ENCODE measurements at regions not wholly inside any gene's neighbourhood (a gene's known extent, or its start where the extent isn't known, plus 50 kb on each side); places are given as distances from the start of the nearest gene placed in this dataset.

DNA sequence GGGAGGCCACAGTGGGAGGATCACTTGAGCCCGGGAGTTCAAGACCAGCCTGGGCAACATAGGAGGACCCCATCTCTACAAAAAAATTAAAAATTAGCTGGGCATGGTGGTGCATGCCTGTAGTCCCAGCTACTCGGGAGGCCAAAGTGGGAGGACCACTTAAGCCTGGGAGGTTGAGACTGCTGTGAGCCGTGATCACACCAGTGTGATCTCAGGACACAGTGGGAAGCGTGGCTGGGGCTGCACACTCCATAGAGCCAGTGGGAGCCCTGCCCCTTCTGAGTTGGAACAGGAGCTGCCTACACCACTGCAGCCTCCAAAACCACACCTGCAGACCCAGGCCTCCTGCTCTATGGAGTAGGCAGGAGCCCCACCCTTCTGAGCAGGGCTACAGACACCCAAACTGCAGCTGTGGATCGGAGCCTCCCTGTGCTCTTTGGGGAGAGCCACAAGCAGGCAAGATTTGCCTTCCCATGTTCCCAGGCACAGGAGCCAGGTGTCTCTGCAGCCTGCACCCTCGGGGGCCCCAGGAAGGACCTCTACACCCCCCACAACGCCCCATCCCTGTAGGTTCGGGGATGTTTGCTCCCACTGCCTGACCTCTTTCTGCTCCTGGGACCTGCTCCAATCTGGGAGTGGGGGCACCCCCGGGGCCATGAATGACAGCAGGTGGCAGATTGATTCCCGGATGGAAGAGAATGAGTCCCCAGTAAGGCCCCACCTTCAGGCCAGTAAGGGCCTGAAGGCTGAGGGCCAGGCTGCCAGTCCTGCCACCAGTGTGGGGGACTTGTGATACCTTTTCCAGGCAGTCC lies 245.4 kb downstream of the BUD13 start:
- no peak for DNase-seq

GRCh38 chr11:116525961-116526495 lies 246.8 kb downstream of the BUD13 start:
- DNase-seq = no peak

- no peak for DNase-seq
Observed at GRCh38 chr11:116519499-116519898, 253.3 kb downstream of the BUD13 start.

DNA sequence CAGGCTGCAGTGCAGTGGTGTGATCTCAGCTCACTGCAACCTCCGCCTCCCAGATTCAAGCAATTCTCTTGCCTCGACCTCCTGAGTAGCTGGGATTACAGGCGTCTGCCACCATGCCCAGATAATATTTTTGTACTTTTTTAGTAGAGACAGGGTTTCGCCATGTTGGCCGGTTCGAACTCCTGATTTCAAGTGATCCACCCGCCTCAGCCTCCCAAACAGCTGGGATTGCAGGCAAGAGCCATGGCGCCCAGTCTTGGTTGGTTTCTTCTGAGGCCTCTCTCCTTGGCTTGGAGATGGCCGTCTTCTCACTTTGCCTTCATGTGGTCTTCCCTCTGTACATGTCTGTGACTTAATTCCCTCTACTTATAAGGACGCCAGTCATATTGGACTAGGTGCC lies 254.6 kb downstream of the BUD13 start:
- no peak for DNase-seq

DNA sequence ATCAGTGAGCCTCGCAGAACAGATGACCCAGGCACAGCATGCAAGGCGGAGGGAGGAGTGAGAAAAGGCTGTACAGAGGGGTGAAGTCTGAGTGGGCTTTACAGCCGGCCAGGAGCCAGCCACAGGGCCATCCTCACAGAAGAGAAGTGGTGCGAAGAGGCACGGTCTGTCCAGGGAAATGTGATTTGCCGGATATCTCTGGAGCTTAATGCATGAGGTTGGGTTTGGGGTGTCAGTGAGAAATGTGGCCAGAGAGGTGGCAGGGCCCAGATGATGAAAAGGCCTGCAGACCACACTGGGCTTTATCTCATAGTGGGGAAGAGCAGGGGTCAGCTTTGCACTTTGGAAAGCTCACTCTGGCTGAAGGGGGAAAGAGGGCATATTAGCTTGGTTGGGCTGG lies 255.2 kb downstream of the BUD13 start:
- no peak for DNase-seq

DNA sequence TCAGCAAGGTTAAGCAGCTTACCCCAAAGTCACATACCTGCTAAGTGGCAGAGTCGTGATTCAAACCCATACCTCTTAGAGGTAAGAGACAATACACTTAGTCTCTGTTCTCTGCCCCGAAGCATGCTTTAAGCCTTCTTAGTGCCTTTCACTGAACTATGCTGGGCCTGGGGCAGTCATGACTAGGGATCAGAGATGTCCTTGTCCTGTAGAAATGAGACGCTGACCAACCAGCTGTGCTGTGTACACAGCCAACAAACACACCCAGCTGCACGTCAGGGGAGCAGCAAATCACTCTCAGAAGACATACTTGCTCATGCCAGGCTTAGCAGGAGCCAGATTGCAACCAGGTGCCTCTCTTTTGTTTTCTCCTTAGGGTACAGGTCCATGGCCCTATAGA lies 255.7 kb downstream of the BUD13 start:
- no peak for DNase-seq

DNA sequence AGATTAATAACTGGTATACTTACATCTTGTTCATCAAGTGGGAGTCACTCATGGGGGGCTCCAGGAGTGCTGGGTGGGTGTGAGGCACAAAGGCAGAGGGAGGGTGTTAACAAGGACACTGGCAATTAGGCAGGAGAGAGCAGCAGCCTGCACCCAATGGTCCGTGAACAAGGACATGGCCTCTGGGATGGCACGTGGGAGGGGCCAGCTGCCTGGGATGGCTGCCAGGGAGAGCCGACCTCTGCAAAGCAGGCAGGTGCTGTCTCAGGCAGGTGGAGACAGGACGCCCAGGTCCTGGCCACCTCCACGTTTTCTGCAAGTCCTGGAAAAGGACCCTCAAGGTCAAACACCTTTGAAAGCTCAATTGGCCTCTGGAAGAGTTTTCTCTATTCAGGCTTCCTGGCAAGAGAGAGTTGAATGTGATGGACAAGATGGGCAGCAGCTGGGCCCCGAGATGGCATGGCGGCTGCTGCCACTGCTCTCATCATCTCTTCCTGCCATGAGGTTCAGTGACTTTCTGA lies 257.1 kb downstream of the BUD13 start:
- DNase-seq = no peak

DNA sequence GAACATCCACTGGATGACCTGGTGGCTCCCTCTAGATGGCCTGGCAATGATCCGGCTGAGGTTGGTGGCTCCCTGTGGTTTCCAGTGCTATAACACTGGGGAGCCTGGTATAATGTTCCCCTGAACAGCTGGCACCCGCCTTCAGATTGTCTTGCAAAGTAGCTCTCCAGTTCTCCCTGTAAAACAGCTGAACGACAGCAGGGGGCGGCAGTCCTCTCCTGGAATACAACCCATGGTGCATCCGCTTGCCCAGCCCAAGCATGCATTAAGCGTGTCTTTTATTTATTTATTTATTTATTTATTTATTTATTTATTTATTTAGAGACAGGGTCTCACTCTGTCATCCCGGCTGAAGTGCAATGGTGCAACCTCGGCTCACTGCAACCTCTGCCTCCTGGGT lies 258.9 kb downstream of the BUD13 start:
- DNase-seq = no peak

GRCh38 chr11:116513278-116513823 lies 259.4 kb downstream of the BUD13 start:
- DNase-seq = no peak

- DNase-seq = no peak
Observed at GRCh38 chr11:116512841-116513240, 259.9 kb downstream of the BUD13 start.

DNA sequence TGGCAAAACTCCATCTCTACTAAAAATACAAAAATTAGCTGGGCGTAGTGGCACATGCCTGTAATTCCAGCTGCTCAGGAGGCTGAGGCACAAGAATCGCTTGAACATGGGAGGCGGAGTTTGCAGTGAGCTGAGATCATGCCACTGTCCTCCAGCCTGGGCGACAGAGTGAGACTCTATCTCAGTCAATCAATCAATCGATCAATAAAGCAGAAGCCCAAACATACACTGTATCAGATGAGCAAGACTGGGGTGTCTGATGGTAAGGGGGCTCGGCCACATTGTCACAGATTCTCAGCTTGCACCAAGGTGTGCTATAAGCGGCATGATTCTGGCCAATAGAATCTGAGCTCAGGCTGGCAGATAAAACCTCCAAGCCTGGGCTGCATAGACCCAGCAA lies 261.1 kb downstream of the BUD13 start:
- no peak for DNase-seq

DNA sequence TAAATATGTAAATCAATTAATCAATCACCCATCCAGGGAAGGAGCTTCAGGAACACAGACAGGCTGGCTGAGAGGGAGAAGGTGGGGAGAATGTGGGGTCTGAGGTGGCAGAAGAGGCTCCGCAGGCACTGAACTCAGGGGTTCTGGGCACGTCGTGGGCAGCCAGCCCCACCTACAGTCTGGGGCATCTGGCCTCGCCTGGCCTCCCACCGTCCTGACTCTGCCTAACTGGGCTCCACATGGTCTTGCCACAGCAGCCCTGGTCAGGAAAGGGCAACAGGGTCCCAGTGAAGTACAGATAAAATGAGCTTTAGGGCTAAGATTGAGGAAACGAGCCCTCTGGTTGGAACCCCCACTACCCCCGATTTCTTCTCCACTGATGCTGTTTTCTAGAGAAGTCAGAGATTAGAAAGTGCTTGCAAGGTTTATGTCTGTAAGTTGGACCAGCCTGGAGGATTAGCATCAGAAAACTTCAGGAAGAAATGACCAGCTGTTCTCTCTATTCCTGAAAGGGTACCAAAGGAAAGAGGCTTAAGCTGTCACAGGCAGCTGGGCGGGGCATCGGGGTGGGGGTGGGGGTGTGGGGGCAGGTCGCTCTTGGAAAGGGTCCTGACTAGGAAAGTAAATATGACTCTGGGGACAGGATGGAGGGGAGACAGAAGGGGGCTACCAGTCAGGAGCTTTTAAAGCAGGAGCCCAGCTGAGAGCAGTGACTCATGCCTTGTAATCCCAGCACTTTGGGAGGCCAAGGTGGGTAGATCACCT lies 261.7 kb downstream of the BUD13 start:
- DNase-seq = no peak

DNA sequence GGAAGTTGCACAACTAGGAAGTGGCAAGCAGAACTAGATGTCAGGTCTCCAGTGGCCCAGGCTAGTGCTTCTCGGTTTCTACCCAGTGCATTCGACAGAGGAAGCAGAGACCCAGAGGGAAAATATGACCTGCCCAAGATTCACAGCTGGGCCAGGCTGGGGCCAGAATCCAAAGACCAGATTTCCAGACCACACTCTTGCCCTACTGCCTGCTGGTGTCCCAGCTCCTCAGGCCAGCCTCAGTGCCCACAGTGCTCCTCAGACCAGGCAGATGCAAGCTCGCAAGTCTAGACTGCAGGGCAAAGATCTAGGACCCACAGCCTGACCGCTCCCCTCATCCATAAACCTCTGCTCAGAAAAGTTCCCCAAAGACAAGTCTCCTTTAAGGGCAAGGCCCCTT lies 262.6 kb downstream of the BUD13 start:
- no peak for DNase-seq

DNA sequence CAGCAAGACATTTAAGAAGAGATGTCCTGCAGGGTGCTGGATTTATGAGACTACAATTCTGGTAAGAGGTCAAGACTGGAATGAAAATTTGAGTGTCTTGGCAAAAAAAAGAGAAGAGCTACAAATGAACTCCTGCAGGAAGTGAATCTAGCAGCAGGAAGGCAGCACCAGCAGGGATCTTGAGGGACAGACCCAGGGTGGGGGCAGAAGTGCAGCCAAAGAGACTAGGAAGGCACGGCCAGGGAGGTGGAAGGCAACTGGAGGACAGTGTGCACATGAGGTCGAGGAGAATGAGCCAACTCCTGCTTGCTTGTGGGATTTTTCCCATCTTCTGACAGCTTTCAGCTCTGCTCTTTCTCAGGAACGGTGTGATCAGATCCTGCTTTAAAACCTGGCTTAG lies 263.2 kb downstream of the BUD13 start:
- DNase-seq = no peak

DNA sequence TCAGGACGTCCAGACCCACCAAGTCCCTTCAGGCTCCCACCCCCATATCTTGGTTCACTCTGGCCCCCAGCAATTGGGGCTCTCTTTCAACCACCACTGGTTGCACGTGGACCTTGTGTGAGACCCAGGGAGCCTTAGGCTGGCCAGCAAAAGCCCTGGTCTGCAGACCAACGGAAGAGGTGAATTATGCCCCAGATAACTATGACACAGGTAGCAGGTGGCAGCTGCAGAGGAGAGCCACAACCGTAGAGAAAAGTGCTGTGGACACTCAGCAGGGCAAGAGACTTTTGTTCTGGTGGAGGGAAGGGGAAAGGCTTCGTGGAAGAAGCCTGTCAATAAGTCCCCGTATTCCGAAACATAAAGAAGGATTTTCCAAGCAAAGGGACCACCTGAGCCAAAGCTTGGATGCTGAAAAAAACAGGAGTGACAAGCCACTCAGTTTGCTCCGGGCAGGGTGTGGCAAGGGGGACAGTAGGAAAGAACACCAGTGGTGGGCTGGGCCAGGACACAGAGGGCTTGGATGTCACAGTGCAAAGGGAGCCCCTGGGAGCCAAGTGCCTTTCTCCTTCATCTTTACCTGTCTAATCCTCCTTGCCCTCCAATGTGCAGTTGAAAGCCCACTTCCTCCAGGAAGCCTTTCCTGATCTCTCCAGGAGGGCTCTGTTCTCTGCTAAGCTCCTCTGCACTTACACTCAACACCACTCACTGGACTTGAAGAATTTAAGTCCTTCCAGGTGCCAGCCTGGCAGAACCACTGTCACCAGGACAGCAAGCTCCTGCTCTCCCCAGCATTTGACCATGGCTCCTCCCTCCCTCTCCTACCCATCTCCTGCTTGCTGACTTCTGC lies 264.7 kb downstream of the BUD13 start:
- DNase-seq = no peak

GRCh38 chr11:116507016-116507415 lies 265.8 kb downstream of the BUD13 start:
- no peak for DNase-seq

GRCh38 chr11:116506263-116506825 lies 266.4 kb downstream of the BUD13 start:
- no peak for DNase-seq

- no peak for DNase-seq
Observed at GRCh38 chr11:116505298-116506262, 267.2 kb downstream of the BUD13 start.

- DNase-seq = no peak
Observed at GRCh38 chr11:116504541-116505297, 268.1 kb downstream of the BUD13 start.

Data from CD4-positive, alpha-beta T cell treated with Interferon alpha-2 for 1 hour (primary cell).